Hepatocyte (in vitro differentiated cells): ENCODE measurements at regions not wholly inside any gene's neighbourhood (a gene's known extent, or its start where the extent isn't known, plus 50 kb on each side); places are given as distances from the start of the nearest gene placed in this dataset.

ENCODE experiments used
- DNase-seq: peaks from one replicate; pipeline ENCODE4 v3.0.0-alpha.2; 2016; ENCODE audit warnings: low spot score
- H2AFZ ChIP-seq: fragments of 200-600 bp; sonication (generic); 2 replicates; pipeline ENCODE4 v1.6.0; 2016; ENCODE audit warnings: antibody characterized with exemption, mild to moderate bottlenecking
- H3K27ac ChIP-seq: fragments of 200-600 bp; sonication (generic); 2 replicates; pipeline ENCODE4 v1.5.1; 2016; ENCODE audit warnings: mild to moderate bottlenecking
- H3K27me3 ChIP-seq: fragments of 200-600 bp; sonication (generic); 2 replicates; pipeline ENCODE4 v1.6.1; 2016
- H3K36me3 ChIP-seq: fragments of 200-600 bp; sonication (generic); replicated peaks from 2 replicates; pipeline ENCODE4 v1.5.1; 2016; ENCODE audit warnings: low read depth; ENCODE audit not compliant: insufficient read depth
- H3K4me1 ChIP-seq: fragments of 200-600 bp; sonication (generic); 2 replicates; pipeline ENCODE4 v1.5.1; 2016; ENCODE audit warnings: mild to moderate bottlenecking, moderate library complexity; ENCODE audit not compliant: insufficient read depth
- H3K4me2 ChIP-seq: fragments of 200-600 bp; sonication (generic); 2 replicates; pipeline ENCODE4 v1.6.0; 2016
- H3K4me3 ChIP-seq: fragments of 200-600 bp; sonication (generic); 2 replicates; pipeline ENCODE4 v1.5.1; 2016; ENCODE audit warnings: mild to moderate bottlenecking
- H3K79me2 ChIP-seq: fragments of 200-600 bp; sonication (generic); 2 replicates; pipeline ENCODE4 v1.6.0; 2017; ENCODE audit warnings: mild to moderate bottlenecking
- H3K9me2 ChIP-seq: fragments of 200-600 bp; sonication (generic); replicated peaks from 2 replicates; pipeline ENCODE4 v1.6.0; 2017; ENCODE audit warnings: mild to moderate bottlenecking; ENCODE audit not compliant: insufficient read depth
- H3K9me3 ChIP-seq: fragments of 200-600 bp; sonication (generic); 2 replicates; pipeline ENCODE4 v1.5.1; 2016; ENCODE audit warnings: low read depth, mild to moderate bottlenecking
- H4K20me1 ChIP-seq: fragments of 200-600 bp; sonication (generic); 2 replicates; pipeline ENCODE4 v1.6.0; 2016; ENCODE audit warnings: mild to moderate bottlenecking; ENCODE audit not compliant: insufficient read depth, poor library complexity, severe bottlenecking
- CTCF ChIP-seq: fragments of 200-600 bp; sonication (generic); IDR thresholded peaks from 2 replicates; pipeline ENCODE4 v1.5.1; 2016; ENCODE audit warnings: antibody characterized with exemption, mild to moderate bottlenecking; ENCODE audit not compliant: poor library complexity
- EZH2 ChIP-seq: fragments of 200-600 bp; sonication (generic); IDR thresholded peaks from 2 replicates; pipeline ENCODE4 v1.6.1; 2016; ENCODE audit warnings: antibody characterized with exemption, mild to moderate bottlenecking, borderline replicate concordance
- EZH2phosphoT487 ChIP-seq: fragments of 200-600 bp; sonication (generic); IDR thresholded peaks from one replicate; pipeline ENCODE4 v1.6.1; 2018; ENCODE audit warnings: antibody characterized with exemption, mild to moderate bottlenecking, low read depth, moderate library complexity; ENCODE audit not compliant: unreplicated experiment, severe bottlenecking
- WGBS: methylation state at CpG from one replicate; pipeline ENCODE4 v1.1.6; 2016; ENCODE audit warnings: low lambda C conversion rate; ENCODE audit errors: missing lambda C conversion rate; 5-methylcytosine and 5-hydroxymethylcytosine counted together

GRCh38 chr18:76679259-76679658 lies 143.1 kb upstream of the ZNF236 start:
- H2AFZ ChIP-seq, result no peak overlapping the region
- no peaks in the 10 kb centered on the region for H3K27me3 ChIP-seq
- H3K4me3 ChIP-seq, result no peak overlapping the region
- peak; percentile 59 for DNase-seq
- 40% methylated on average over 7 of the region's 7 CpGs for WGBS
- no peaks in the 10 kb centered on the region for H3K4me1 ChIP-seq
- H3K36me3 ChIP-seq, result no peaks in the 10 kb centered on the region
- H3K9me2 ChIP-seq, result no peaks in the 10 kb centered on the region
- H3K9me3 ChIP-seq, result no peaks in the 10 kb centered on the region
- H4K20me1 ChIP-seq, result no peaks in the 10 kb centered on the region
- H3K27ac ChIP-seq, result no peak overlapping the region
- H3K4me2 ChIP-seq, result no peak overlapping the region
- TF ChIP-seq EZH2 (no peak), CTCF (peak; percentile 41)
- H3K79me2 ChIP-seq, result no peaks in the 10 kb centered on the region

- Histone ChIP-seq H3K4me2 (no peak overlapping the region), H3K36me3 (no peaks in the 10 kb centered on the region), H3K4me1 (no peaks in the 10 kb centered on the region), H3K27me3 (no peaks in the 10 kb centered on the region), H3K27ac (no peak overlapping the region), H3K9me3 (no peaks in the 10 kb centered on the region), H2AFZ (no peak overlapping the region), H4K20me1 (no peaks in the 10 kb centered on the region), H3K9me2 (no peaks in the 10 kb centered on the region), H3K79me2 (no peaks in the 10 kb centered on the region), H3K4me3 (no peak overlapping the region)
- 86% methylated on average over 8 of the region's 8 CpGs for WGBS
- no peak for TF ChIP-seq EZH2phosphoT487
- no peak for DNase-seq
Measured at GRCh38 chr18:76678248-76678647, 144.1 kb upstream of the ZNF236 start.

- no peaks in the 10 kb centered on the region for H3K9me2 ChIP-seq
- H3K27ac ChIP-seq, result no peak overlapping the region
- no peak overlapping the region for H2AFZ ChIP-seq
- WGBS, result 85% methylated on average over 6 of the region's 6 CpGs
- no peak overlapping the region for H3K4me2 ChIP-seq
- no peak for TF ChIP-seq EZH2phosphoT487
- no peak for TF ChIP-seq CTCF
- TF ChIP-seq EZH2, result no peak
- no peaks in the 10 kb centered on the region for H3K79me2 ChIP-seq
- no peaks in the 10 kb centered on the region for H4K20me1 ChIP-seq
- DNase-seq, result no peak
- H3K4me3 ChIP-seq, result no peak overlapping the region
- H3K9me3 ChIP-seq, result no peaks in the 10 kb centered on the region
- H3K36me3 ChIP-seq, result no peaks in the 10 kb centered on the region
- H3K27me3 ChIP-seq, result no peaks in the 10 kb centered on the region
- H3K4me1 ChIP-seq, result no peaks in the 10 kb centered on the region
Measured at GRCh38 chr18:76674596-76674995, 147.8 kb upstream of the ZNF236 start.

- H2AFZ ChIP-seq, result no peak overlapping the region
- no peak for DNase-seq
- TF ChIP-seq EZH2phosphoT487, result no peak
- no peak for TF ChIP-seq CTCF
- no peak for TF ChIP-seq EZH2
- no peaks in the 10 kb centered on the region for H3K36me3 ChIP-seq
- H3K4me2 ChIP-seq, result no peak overlapping the region
- H3K9me3 ChIP-seq, result no peaks in the 10 kb centered on the region
- no peaks in the 10 kb centered on the region for H3K9me2 ChIP-seq
- H3K79me2 ChIP-seq, result no peaks in the 10 kb centered on the region
- no peak overlapping the region for H3K27ac ChIP-seq
- H3K4me3 ChIP-seq, result no peak overlapping the region
- no peaks in the 10 kb centered on the region for H4K20me1 ChIP-seq
- no peaks in the 10 kb centered on the region for H3K27me3 ChIP-seq
- WGBS, result 88% methylated on average over 20 of the region's 21 CpGs
- no peaks in the 10 kb centered on the region for H3K4me1 ChIP-seq
Measured at GRCh38 chr18:76673281-76674185, 148.8 kb upstream of the ZNF236 start.
